ELF-1 (cell line): ENCODE measurements at regions not wholly inside any gene's neighbourhood (a gene's known extent, or its start where the extent isn't known, plus 50 kb on each side); places are given as distances from the start of the nearest gene placed in this dataset.
A peak's percentile ranks its signal among the peaks of the same experiment; 100 is the strongest.
"Not testable (repeated sequence)": the region's sequence is repeated elsewhere in the genome, so short reads cannot be mapped to it uniquely, and the experiment has no call there.

Experiments used
- DNase-seq: peaks from one replicate; pipeline ENCODE4 v3.0.0-alpha.2; 2016; ENCODE audit warnings: low read depth, low spot score

- DNase-seq = not testable (repeated sequence)
Observed at GRCh38 chrX:42157923-42158322, 234.6 kb upstream of the CASK start.

DNA sequence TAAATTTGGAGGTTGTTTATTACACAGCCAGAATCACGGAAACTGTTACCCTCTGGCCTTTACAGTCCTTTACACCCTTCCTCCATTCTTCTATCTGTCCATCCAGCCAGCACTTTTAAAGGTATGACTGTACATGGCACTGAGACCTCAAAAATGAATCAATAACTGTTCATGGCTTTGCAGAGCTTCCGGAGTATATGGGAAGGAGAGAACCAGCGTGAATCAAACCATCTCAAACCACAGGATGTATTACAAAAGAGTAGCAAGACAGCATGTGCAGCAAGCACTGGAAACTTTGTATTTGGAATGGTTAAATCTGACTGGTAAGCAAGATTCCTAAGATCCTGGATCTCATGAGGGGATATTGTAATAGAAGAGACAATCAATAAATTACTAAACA lies 228.5 kb upstream of the CASK start:
- DNase-seq = no peak

DNA sequence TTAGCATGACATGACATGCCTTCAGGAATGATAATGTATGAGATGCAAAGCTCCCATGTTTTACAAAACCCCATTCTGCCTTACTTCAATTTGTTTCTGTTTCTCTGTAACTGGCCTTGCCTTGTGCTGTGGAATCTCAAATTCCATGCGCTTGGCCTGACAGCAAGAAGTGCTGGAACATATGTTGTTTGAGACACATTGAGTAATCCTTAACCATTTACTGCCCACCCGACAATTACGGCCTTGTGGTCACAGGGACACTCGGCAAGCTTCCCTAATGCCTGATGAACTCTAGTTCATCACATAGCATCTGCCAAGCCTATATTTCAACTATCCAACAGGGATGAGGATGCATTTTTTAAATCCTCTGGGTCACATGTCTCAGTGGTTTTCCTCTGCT lies 226.4 kb upstream of the CASK start:
- DNase-seq = no peak

DNA sequence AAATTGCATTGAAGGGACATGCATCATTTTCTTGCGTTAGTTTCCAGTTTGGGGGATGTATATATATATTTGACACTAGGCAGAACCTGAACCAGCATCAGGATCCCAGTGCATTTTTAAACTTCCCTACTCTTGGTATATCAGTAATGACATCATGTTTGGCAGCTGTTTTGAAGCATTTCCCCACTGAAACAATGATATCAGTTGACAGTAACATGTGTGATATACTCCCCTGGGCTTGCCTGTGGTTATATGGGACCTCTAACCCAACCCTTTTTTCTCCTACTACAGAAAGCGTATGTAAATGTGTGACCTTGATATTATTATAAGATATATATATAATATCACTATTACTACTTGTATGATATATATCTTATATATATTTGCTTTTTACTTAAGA lies 225.9 kb upstream of the CASK start:
- no peak for DNase-seq

DNA sequence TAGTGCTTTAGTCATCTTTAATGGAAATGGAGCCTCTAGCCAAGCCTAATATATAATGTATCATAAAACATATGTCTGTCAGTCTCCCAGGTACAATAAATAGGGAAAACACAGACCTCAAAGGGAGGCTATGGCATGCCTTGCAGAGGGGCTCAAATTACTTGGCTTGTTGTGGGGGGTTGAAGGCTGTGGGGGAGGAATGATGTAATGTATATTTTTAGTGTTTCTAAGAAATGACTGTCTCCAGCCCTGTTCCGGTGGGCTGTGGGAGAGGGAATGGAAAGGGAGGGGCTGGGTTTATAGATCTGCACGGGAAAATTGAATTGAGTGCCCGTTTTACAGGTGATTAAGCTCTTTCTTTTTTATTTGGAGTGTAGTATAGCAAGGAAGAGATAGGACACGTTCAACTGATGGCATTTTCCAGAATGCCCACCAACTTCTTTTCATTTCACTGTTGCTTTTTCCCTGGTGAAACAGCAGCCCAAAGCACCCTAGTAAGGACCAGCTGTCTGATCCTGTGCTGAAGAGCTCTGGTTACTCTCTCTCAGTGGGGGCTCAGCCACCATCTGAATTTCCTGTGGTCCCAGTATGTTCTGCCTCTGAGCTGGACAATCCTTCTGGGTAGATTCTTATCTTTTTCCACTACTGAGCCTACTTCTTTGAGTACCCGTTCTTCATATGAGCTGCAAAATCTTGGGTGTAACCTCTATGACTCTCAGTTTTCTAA lies 220.7 kb upstream of the CASK start:
- no peak for DNase-seq

DNA sequence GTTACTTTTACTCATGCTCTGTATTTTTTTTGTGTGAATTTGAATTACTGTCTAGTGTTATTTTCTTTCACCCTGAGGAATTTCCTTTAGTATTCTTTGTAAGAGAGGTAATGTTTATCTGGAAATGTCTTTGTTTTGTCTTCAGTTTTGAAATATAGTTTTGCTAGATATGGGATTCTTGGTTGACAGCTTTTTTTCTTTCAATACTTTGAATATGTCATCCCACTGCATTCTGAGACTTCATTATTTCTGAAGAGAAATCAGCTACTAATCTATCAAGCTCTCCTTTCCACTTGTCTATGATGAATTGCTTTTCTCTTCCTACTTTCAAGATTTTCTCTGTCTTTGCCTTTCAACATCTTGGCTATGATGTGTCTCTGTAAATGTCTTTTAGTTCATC lies 217.0 kb upstream of the CASK start:
- DNase-seq = no peak

DNA sequence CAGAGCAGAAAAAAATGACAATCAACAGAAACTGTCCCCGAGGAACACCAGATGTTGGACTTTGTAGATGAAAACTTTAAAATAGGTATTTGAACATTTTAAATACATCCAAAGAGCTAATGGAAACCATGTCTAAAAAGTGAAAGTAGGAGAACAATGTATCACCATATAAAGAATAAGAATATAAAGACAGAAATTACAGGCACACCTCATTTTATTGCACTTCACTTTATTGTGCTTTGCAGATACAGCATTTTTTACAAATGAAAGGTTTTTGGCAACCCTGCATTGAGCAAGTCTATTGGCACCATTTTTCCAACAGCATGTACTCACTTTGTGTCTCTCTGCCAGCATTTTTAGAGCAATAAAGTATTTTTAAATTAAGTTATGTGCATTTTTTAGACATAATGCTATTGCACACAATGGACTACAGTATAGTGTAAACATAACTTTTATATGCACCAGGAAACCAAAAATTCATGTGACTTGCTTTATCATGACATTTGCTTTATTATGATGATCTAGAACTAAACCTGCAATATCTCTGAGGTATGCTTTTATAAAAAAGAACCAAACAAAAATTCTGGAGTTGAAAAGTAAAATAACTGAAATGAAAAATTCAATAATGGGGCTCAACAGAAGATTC lies 212.4 kb upstream of the CASK start:
- DNase-seq = no peak

DNA sequence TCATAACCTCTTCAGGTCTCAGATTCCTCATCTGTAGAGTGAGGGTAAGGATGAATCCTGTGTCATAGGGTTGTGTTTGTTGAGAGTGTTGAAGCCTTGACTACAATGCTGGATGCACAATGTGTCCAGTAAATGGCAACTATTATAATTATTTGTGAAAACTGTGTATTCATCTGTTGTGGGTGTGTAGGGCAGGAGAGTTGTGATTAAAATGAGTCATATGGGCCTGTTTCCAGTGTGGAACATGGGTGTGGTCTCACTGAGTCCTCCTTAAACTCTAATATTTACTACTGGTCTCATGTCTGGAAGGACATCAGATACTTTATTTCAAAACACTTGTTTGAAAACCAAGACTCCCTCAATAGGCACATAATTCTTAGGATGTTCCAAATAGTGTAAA lies 208.5 kb upstream of the CASK start:
- DNase-seq = no peak

GRCh38 chrX:42129022-42129940 lies 205.9 kb upstream of the CASK start:
- DNase-seq = no peak

GRCh38 chrX:42128587-42128986 lies 205.2 kb upstream of the CASK start:
- DNase-seq = no peak

DNA sequence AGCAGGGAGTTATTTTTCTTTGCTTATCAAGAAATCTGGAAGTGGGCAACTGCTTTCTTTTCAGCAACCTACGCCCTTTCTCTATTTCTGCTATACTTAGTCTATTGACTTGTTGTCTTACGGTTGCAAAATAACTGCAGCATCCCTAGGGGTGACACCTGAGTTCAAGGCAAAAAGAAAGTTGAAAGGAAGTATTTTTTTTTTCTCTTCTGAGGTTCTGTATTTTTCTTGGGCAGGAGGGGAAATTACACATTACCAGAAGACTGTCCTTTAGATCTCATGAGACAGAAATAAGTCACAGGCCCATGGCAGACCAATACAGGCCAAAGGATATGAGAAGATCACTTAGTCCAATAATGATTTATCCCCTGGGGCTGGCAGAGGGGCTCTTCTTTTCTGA lies 204.7 kb upstream of the CASK start:
- DNase-seq = no peak

- no peak for DNase-seq
Observed at GRCh38 chrX:42127563-42127962, 204.2 kb upstream of the CASK start.

GRCh38 chrX:42123369-42123768 lies 200.0 kb upstream of the CASK start:
- no peak for DNase-seq

- peak; percentile 40 for DNase-seq
Observed at GRCh38 chrX:42119076-42119475, 195.7 kb upstream of the CASK start.

DNA sequence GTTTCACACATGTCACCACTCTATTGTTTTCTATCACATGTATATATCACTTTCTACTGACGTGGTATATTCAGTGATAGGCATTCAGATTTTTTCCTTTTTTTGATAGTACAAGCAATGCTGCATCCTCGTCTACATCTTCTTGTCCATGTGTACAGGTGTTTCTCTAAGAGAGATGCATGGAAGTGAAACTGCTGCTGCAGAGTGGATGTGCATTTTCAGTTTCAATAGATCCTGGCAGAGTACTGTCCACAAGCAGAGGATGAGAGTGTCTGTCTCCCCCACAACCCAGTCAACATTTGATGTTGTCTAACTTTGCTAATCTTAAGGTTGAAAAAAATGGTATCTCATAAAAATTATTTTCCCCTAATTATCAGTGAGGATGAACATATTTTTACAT lies 194.0 kb upstream of the CASK start:
- DNase-seq = no peak

DNA sequence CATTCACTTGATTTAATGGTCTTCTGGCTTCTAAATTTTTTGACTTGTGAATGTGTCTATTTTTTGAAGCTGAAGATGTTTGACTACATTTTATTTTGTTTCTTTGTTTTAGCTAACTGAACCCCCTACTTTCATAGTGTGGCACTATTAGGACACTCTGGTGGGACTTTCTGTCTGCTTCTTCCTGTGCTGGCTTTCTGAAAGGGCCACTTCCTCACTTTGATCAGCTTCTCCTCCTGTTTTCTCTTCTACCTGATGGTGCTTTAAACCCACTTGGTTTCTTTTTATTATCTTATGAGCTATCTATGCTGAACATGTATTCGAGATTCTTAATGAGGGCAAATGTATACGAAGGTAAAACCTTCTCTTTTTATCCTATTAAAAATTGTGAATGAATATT lies 186.1 kb upstream of the CASK start:
- DNase-seq = no peak

DNA sequence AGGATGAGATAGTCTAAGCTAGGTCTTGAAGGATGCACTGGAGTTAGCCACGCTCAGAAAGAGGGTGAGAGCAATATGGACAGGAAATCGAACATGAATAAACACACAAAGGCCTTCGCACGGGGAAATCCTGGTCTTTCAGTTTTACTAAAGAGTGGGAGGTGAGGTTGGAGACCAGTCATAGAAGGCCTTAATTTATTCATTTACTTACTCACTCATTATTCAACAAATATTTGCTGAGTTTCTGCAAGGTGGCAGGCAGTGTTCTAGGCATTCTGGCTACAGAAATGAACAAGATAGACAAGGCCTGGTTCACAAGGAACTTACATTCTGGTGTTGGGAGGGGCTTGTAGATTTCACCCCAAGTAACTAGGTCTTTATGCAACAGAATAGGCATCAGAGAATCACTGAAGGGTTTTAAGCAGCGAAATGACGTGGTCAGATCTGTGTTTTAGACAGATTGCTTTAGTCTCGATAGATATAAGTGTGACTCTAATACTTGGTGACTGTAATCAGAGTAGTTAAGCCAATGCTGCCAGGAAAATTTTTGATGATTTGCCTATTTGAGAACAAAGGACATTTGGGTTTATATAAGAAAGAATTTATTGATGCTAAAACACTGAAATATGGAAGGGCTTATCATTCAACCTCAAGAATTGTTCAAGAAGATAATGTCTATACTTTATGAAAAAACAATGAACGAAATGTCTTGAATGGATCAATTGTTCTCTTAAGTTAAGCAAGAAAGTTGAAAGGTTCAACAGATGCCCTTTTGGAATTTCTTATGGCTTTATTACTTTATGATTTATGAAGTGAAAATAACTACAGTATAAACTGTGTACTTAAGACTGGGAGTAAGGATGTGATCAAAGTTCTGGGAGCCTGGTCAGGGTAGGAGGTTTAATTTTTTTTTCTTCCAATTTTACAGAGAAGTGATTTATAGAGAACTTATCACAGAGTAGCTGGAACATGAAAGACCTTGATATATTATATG lies 184.4 kb upstream of the CASK start:
- no peak for DNase-seq

DNA sequence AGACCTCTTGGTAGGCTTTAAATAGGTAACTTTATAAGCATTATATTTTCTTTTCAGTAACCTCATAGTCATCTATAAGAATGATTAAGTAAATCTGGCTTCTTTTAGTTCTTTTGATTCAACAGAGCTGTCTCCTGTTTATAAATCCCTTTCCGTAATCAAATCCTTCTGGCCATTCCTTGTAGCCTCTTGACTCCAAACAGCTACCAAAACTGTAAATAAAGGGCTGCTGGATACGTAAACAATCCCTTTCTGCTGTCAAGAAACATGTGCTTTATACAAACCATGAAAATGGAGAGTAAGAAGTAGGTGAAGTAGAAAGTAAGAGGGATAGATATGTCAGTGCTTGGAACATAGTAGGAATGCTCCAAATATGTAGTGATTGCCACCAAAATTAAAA lies 183.2 kb upstream of the CASK start:
- DNase-seq = no peak

GRCh38 chrX:42102586-42103282 lies 179.4 kb upstream of the CASK start:
- DNase-seq = peak; percentile 39

GRCh38 chrX:42098900-42099299 lies 175.5 kb upstream of the CASK start:
- DNase-seq = peak; percentile 68

DNA sequence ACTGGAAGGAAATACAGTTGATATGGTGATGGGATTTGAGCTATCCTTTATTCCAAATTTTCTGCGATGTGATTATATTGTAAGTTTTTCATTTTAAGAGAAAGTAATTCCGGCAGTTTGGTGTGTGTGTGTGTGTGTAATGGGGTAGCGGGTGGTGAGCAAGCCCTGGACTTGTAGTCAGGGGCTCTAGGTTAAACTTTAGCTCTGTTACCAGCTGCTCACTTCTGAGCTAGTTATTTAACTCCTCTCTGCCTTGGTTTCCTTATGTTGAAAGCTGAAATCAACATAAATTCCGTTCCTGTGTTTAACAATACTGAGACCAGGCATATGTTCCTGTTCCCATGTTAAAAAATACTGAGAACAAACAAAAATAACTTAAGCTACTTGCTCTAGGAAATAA lies 174.1 kb upstream of the CASK start:
- no peak for DNase-seq
